Heart right ventricle (tissue), 16 donors: ENCODE measurements at regions not wholly inside any gene's neighbourhood (a gene's known extent, or its start where the extent isn't known, plus 50 kb on each side); places are given as distances from the start of the nearest gene placed in this dataset.
A peak's percentile ranks its signal among the peaks of the same experiment; 100 is the strongest.

ENCODE experiments used
- ATAC-seq, 8 donors: fragments of 200-7000 bp; cut with Tn5 transposase; one replicate each; pipeline ENCODE4 v1.9.1; 2020; ENCODE audit warnings: mild to moderate bottlenecking in 8 of 8, moderate library complexity in 8 of 8, moderate number of reproducible peaks in 1 of 8
- DNase-seq, 2 donors: peaks; one replicate each; pipeline ENCODE4 v3.0.0-alpha.2; 2020
- H3K27ac ChIP-seq, 10 donors: fragments of 200-600 bp; sonication (generic) in 2 of 10; one replicate each; pipeline versions ENCODE4 v1.5.0 to v1.8.0; 2020 to 2022; ENCODE audit warnings: mild to moderate bottlenecking in 3 of 10
- H3K27me3 ChIP-seq, 7 donors: fragments of 200-600 bp; one replicate each; pipeline ENCODE4 v1.8.0; 2021 to 2022; ENCODE audit warnings: mild to moderate bottlenecking in 2 of 7
- H3K36me3 ChIP-seq, 9 donors: fragments of 200-600 bp; sonication (generic) in 1 of 9; one replicate each; pipeline versions ENCODE4 v1.5.0 to v1.8.0; 2020 to 2022; ENCODE audit warnings: mild to moderate bottlenecking in 2 of 9
- H3K4me1 ChIP-seq, 9 donors: fragments of 200-600 bp; sonication (generic) in 1 of 9; one replicate each; pipeline versions ENCODE4 v1.5.0 to v1.8.0; 2020 to 2022; ENCODE audit warnings: mild to moderate bottlenecking in 4 of 9
- H3K4me3 ChIP-seq, 10 donors: fragments of 200-600 bp; sonication (generic) in 2 of 10; one replicate each; pipeline versions ENCODE4 v1.5.0 to v1.8.0; 2020 to 2022; ENCODE audit warnings: mild to moderate bottlenecking in 7 of 10, moderate library complexity in 2 of 10
- H3K9me3 ChIP-seq, 11 donors: fragments of 200-600 bp in 10 of 11; sonication (generic) in 2 of 11; one replicate each; pipeline versions ENCODE4 v1.5.0 to v1.8.0; 2013 to 2022; ENCODE audit warnings: mild to moderate bottlenecking in 2 of 11, control low read depth in 1 of 11, moderate library complexity in 1 of 11
- WGBS, 2 donors: extraction: QIAGEN DNeasy Blood & Tissue Kit; methylation state at CpG; one replicate each; pipeline ENCODE4 v1.1.7; 2013; ENCODE audit warnings: inconsistent platforms in 1 of 2; 5-methylcytosine and 5-hydroxymethylcytosine counted together
- intact Hi-C, 10 donors: fragments of 100-400 bp; cut with DNase I; formaldehyde crosslinking; loops; one replicate each; pipeline versions ENCODE4 v1.11.1 to v1.14.2; 2022
- TF ChIP-seq, protein P1 (sequence below), 9 donors: fragments of 200-600 bp; sonication (generic) in 2 of 9; IDR thresholded peaks; one replicate each; pipeline versions ENCODE4 v1.5.0 to v1.8.0; 2021 to 2022; ENCODE audit warnings: antibody characterized with exemption in 9 of 9, mild to moderate bottlenecking in 5 of 9, moderate library complexity in 1 of 9
- donor health status: Arrhythmogenic right ventricular cardiomyopathy.
- donor health status: ischemic (EF 13 %, LVEDD 7.1; RV severe dilation, severe dysfunction).
- donor health status: healthy with polysubstance abuse.
- donor health status: DM: no; HTN: yes; CAD: no.
- donor health status: DM: no; HTN: no; CAD: no.
- donor health status: ischemic (EF 25% LVEDD 6.9; RV normal size, moderate dysfunction).
- donor health status: ischemic (EF 25% LVEDD 5.7; RV mildly dilated, moderate dysfunction).
- donor health status: healthy.
- donor health status: DM: yes; HTN: yes; CAD: no.
- donor health status: Ischemic cardiomyopathy.
- donor health status: ischemic (EF 35%, LVEDD 5.7; RV mildly dilated, moderate dysfunction).
- donor health status: nonischemic (EF 11% LVEDD 7.7; RV severe dilation, severe dysfunction).
- donor health status: DM: yes; HTN: yes; CAD: no.
- donor health status: PGD.
- donor health status: ischemic (EF 29% LVEDD 5.4; RV normal size, mild dysfunction).
- donor health status: nonischemic (EF 23%, LVEDD 6.1; RV moderate dilation, normal function).

DNA sequence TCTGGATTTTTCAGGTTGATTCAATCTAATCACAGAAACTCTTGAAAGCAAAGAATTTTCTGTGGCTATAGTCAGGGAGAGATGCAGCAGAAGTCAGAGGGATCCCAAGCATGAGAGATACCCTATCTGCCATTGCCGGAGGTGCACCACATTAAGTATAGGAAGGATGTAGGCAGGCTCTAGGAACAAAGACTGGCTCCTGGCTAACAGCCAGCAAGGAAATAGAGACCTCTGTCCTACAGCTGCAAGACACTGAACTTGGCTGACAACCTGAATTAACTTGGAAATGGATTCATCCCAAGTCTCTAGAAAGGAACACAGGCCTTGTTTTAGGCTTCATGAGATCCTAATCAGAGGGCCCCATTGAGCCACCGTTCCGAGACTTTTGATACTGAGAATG, 364.9 kb upstream of the FLRT2 start:
- no peaks in the 10 kb centered on the region for H3K36me3 ChIP-seq
- H3K27ac ChIP-seq: no peak overlapping the region
- 37 to 60% methylated on average over 3 of the region's 3 CpGs for WGBS, 2 donors
- peaks cover 0 to 24% (median 2%) of the 10 kb centered on the region in 11 donors for H3K9me3 ChIP-seq
- peaks cover 0 to 11% (median 0%) of the 10 kb centered on the region in 9 donors for H3K4me1 ChIP-seq
- intact Hi-C loops: no loop called here
- no peak overlapping the region for H3K4me3 ChIP-seq
- TF ChIP-seq, protein P1, sequence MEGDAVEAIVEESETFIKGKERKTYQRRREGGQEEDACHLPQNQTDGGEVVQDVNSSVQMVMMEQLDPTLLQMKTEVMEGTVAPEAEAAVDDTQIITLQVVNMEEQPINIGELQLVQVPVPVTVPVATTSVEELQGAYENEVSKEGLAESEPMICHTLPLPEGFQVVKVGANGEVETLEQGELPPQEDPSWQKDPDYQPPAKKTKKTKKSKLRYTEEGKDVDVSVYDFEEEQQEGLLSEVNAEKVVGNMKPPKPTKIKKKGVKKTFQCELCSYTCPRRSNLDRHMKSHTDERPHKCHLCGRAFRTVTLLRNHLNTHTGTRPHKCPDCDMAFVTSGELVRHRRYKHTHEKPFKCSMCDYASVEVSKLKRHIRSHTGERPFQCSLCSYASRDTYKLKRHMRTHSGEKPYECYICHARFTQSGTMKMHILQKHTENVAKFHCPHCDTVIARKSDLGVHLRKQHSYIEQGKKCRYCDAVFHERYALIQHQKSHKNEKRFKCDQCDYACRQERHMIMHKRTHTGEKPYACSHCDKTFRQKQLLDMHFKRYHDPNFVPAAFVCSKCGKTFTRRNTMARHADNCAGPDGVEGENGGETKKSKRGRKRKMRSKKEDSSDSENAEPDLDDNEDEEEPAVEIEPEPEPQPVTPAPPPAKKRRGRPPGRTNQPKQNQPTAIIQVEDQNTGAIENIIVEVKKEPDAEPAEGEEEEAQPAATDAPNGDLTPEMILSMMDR (IDR thresholded peaks at IDR 0.05): peak in 4 of 9 donors; percentile 8 to 28 (median 14)
- H3K27me3 ChIP-seq: no peaks in the 10 kb centered on the region
- peak in 7 of 8 donors; percentile 53 to 79 (median 70) for ATAC-seq
- peak in 1 of 2 donors; percentile 42 for DNase-seq

DNA sequence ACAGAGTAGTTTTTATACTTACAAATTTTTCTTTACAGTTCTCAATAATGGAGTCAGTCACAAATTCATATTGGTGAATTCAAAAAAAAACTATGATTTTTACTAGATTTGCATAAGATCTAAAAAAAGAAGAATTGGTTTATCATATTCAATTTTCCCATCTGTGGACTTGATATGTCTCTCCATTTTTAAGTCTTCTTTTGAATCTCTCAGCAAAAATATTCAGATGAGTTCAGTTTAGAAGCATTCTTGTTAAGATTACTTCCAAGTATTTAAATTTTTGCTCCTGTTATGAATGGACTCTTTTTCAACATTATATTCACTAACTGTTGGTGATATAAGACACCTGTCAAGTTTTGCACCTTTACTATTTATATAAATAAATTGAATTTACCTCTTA, 360.6 kb upstream of the FLRT2 start:
- no peaks in the 10 kb centered on the region for H3K27me3 ChIP-seq
- DNase-seq (no peak), ATAC-seq (no peak)
- intact Hi-C loops: no loop called here
- no peak overlapping the region for H3K27ac ChIP-seq
- peaks cover 0 to 11% (median 0%) of the 10 kb centered on the region in 9 donors for H3K4me1 ChIP-seq
- TF ChIP-seq, protein P1 (IDR thresholded peaks at IDR 0.05): no peak
- peaks cover 0 to 3% (median 0%) of the 10 kb centered on the region in 11 donors for H3K9me3 ChIP-seq
- no peak overlapping the region for H3K4me3 ChIP-seq
- H3K36me3 ChIP-seq: no peaks in the 10 kb centered on the region

DNA sequence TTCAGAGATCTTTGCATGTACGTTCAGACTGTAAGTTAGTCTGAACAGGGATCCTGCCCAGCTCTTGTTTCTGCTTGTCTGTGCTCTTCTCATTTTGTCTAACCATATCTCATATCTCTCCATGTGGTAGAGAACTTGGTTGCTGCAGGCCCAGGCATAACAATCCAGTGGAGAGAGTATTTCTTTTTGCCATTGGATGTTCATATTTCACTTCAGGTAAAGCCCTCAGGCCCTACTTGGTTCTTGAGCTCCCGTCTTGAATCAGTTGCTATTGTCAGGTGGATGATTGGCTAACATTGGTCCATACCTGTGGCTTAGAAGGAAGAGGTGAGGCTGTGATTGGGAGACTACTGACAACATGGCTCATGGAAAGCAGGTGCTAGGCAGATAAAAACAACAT, 357.7 kb upstream of the FLRT2 start:
- Histone ChIP-seq H3K4me1 (no peaks in the 10 kb centered on the region), H3K9me3 (no peaks in the 10 kb centered on the region), H3K27me3 (no peaks in the 10 kb centered on the region), H3K4me3 (no peak overlapping the region), H3K27ac (no peak overlapping the region), H3K36me3 (no peaks in the 10 kb centered on the region)
- TF ChIP-seq, protein P1 (IDR thresholded peaks at IDR 0.05): no peak
- intact Hi-C loops: no loop called here
- 79 to 90% methylated on average over 2 of the region's 2 CpGs for WGBS, 2 donors
- DNase-seq: no peak
- no peak for ATAC-seq

DNA sequence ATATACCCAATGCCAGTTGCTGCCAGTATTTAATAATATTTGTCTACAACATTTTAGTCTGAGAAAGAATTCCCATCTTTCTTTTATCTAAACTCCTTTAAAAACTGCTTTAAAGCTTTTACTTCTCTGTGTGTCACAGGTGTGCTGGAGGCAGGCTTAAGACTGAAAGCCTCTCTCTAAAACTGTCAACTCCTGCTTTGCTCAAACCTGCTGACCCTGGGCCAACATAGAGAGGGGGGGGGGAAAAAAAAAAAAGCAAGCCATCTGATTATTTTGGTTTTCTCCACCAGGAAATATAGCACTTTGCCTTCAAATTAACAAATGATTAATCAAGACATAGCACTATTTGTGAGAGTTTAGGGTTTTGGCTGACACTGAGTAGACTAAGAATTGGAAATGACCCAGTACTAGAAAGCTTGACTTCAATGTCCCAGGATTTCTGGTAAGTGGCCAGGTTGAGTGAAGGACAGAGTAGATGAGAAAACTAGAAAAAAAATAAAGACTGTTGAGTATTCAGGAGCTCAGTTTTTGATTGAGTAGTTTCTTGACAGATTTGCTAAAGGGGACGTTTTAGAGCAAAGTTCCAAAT, 357.0 kb upstream of the FLRT2 start:
- Histone ChIP-seq H3K4me1 (no peaks in the 10 kb centered on the region), H3K27me3 (no peaks in the 10 kb centered on the region), H3K27ac (no peak overlapping the region), H3K36me3 (no peaks in the 10 kb centered on the region), H3K4me3 (no peak overlapping the region), H3K9me3 (no peaks in the 10 kb centered on the region)
- ATAC-seq (no peak), DNase-seq (no peak)
- TF ChIP-seq, protein P1 (IDR thresholded peaks at IDR 0.05): no peak
- WGBS, 2 donors: 63 to 69% methylated on average over 1 of the region's 1 CpG
- intact Hi-C loops: no loop called here
